Glomerular visceral epithelial cell (primary cell): ENCODE measurements at regions not wholly inside any gene's neighbourhood (a gene's known extent, or its start where the extent isn't known, plus 50 kb on each side); places are given as distances from the start of the nearest gene placed in this dataset.

Experiments used
- DNase-seq: peaks from one replicate; pipeline ENCODE4 v3.0.0-alpha.2; 2016; ENCODE audit errors: extremely low spot score

DNA sequence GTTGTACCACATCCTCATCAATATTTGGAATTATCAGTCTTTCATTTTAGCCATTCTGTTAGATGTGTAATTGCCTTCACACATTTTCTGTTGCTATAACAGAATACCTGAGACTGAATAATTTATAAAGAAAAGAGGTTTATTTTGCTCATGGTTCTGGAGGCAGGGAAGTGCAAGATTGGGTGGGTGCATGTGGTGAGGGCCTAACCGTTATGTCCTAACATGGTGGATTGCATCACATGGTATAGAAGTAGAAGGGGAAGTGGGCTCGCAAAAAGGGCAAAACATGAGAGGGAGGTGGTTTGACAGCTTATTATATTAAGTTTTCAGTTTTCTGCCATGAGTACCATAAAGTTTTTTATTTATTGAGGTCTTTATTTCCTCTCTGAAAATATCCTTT lies 452.0 kb downstream of the ARL4A start:
- DNase-seq: no peak

- DNase-seq: no peak
These were observed 457.2 kb downstream of the ARL4A start for GRCh38 chr7:13144673-13145072.

DNA sequence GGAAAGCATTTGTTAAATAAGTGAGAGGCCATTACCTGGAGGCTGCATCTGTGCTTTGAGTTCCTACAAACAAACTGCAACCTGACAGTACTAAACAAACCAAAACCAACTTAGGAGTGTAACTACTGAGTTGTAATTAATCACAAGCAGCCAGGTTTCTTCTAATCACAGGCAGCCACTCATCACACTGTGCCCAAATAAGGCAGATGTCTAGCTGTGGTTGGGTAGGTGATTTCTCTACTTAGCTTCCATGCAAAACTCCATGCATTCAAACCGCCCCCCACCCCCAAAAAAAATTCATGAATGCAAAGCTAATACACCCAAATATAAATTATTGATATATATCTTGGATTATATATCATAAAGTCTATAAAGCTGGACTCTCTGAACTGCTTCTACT lies 461.1 kb downstream of the ARL4A start:
- DNase-seq: no peak

DNA sequence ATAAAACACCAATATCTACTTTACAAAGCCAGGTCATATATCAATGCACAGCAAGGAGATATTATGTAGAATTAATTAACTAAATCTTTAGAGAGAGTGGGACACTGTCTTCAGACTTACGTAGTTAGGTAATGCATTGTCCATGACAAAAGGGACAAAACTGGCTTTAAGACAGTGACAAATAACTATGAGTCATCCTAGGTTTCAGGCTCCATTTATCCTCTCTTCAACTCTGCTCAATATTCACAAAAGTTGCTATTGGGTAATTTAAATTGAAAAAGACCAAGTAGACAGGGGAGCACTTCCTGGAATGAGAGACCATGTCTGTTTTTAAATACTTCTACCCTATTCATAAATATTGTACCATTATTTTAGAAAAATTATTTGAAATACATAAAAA lies 464.5 kb downstream of the ARL4A start:
- DNase-seq: no peak

DNA sequence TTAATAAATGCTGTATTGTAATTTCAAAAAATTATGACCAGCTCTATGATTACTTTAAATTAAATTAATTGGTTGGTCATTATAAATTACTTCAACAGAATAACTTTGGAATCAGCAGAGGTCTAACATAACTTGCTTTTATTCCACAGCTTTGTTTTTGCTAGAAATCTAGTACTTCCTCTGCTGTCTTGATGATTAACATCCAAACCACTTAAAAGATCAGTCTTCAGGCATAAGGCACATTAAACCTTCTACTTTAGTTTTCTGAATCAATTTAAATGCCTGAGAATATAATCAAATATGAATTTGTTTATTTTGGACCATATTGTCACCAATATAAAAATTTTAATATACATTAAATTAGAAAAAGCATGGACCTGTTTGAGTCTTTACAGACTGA lies 465.3 kb downstream of the ARL4A start:
- DNase-seq: no peak

GRCh38 chr7:13153266-13153665 lies 465.8 kb downstream of the ARL4A start:
- no peak for DNase-seq

- no peak for DNase-seq
These were observed 466.3 kb downstream of the ARL4A start for GRCh38 chr7:13153742-13154141.

- DNase-seq: no peak
These were observed 467.8 kb downstream of the ARL4A start for GRCh38 chr7:13155188-13155587.

- no peak for DNase-seq
These were observed 471.6 kb downstream of the ARL4A start for GRCh38 chr7:13159003-13159402.

DNA sequence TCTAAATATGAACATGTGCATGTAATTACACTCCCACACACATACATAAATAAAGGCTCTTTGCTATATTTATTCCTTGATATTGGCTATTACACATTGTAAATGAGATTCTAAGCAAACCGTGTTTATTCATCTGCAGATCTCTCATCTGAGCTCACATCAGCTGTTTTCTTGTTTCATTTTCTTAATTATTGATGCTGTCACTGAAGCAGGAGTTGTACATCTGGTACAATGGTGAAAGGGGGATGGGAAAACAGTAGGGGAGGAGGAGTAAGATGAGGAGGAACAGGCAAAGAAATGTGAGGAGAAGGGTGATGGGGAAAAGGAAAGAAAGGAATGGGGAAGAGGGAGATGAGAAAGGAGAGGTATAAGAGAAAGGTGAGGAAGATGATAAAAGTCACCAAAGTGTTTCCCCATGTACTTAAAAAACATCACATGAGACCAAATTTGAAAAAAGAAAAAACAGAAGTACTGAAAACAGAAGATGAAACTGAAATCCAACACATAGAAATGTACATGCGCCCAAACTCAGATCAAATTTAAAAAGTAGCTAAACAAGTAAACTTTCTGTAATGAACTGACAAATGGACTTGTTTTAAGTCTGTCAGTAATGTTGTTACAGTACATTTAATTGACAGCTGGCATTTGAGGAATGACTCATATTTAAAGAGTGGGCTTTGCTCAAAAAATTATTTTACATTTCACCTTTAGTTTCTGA lies 472.2 kb downstream of the ARL4A start:
- no peak for DNase-seq

- DNase-seq: no peak
These were observed 473.7 kb downstream of the ARL4A start for GRCh38 chr7:13161125-13161524.

- DNase-seq: no peak
These were observed 478.4 kb downstream of the ARL4A start for GRCh38 chr7:13165854-13166253.

- no peak for DNase-seq
These were observed 479.4 kb downstream of the ARL4A start for GRCh38 chr7:13166801-13167200.

- DNase-seq: no peak
These were observed 481.9 kb downstream of the ARL4A start for GRCh38 chr7:13169356-13169755.

GRCh38 chr7:13174991-13175390 lies 487.6 kb downstream of the ARL4A start:
- DNase-seq: no peak

GRCh38 chr7:13179011-13179582 lies 491.7 kb downstream of the ARL4A start:
- no peak for DNase-seq

DNA sequence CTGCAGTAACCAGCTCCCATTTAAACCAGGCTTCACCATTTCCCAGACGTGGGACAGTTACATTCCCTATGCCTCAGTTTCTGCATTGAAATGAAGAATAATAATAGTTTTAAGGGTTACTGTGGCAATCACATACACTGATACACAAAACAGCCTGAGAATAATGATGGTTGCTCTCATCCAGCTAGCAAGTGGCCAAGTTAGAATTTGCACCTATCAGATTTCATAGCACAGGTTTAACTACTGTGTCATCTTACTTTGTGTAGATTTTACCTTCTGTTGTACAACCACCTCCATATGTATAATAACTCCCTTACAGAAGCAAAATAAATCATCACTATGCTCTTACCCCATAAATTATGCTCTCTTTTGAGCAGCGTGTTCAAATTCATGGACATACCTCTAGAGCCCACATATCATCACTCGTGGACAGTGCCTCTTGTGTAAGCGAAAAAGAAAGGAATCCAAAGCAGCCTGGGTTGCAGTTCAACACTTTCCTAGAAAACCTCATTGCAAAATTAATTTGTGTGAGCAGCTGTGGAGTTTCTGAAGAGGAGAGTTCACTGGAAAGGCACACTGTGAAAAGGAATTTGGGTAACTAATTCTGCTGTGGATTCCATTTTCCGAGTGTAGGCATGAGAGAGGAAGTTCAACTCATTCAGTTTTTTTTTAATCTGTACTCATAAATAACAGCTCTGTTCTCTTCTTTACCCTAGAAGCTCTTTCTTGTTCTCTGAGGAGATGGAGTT lies 492.5 kb downstream of the ARL4A start:
- no peak for DNase-seq

DNA sequence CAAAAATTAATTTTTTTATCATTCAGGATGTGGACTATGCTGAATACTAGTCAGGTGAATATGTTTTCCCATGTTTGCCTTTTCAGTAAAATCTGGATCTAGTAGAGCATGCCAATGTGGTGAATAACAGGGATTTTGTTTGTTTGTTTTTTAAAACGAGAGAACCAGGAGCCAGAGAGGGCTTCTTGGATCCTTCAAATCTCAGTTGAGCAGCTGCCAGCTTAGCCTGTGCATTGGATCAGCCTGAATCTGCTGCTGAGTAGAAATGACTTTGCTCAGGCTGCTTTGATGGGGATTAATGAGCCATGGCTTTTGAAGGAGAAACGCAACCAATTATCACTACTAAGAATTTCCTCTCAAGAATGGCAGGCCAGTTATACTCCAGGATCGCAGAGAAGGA lies 493.8 kb downstream of the ARL4A start:
- peak; percentile 1 for DNase-seq

- no peak for DNase-seq
These were observed 497.7 kb downstream of the ARL4A start for GRCh38 chr7:13185139-13185538.

GRCh38 chr7:13188236-13188805 lies 500.9 kb downstream of the ARL4A start:
- DNase-seq: no peak

GRCh38 chr7:13188922-13189321 lies 501.5 kb downstream of the ARL4A start:
- no peak for DNase-seq

DNA sequence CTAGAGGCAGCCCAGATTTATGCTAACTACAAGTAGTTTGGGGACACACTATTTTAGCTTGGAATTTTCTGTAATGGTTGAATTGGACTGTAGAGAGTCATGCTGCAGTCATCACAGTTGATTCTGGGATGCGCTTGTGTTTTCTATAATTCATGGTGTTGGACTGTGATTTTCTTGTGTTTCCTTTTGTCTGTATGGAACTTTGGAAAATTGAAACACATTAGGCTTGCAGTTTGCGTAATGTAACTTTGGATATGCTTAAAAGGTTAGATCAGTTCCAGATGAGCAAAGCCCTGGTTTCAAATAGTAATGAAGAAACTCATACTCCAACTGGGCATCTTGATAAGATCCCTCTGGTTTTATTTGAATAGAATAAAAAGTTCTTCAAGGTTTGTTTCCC lies 502.2 kb downstream of the ARL4A start:
- DNase-seq: no peak

DNA sequence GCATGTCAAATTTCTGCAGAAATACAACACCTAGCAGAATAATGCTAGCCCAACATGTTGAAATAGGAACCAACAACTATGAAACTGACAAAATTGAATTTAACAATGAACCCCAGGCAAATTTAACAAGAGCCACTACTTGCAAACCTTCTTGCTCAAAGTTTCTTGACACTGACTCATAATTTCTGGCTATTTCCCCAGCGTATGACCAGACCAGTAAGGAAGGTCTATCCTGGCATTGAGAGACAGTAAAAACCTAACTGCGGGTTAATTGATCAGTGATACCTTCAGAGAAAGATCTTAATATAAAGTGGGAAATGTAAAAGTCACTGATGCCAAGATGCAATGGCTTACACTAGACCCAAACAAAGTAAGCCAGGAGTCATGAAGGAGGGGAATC lies 510.1 kb downstream of the ARL4A start:
- no peak for DNase-seq
